ENCODE measurements at regions not wholly inside any gene's neighbourhood (a gene's known extent, or its start where the extent isn't known, plus 50 kb on each side); places are given as distances from the start of the nearest gene placed in this dataset.
"Not testable (repeated sequence)": the region's sequence is repeated elsewhere in the genome, so short reads cannot be mapped to it uniquely, and the experiment has no call there.

DNA sequence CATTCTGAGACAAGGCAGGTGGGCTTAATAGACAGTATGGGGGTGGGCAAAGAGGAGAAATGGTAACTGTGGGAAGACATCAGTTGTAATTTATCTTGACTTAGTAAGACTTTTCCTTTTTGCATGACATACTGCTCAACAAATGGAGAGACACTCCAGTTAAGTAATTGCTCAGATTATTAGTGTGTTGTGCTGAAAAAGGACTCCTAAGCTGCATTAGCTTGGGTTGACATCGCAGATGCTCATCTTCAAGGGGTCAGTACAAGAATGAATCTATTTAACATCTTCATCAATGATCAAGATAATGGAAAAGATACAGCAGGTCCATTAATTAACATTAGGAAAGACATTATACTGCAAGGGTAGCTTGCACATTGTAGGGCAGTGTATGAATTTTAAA is 181.1 kb upstream of the ELAVL2 start:
- TF ChIP-seq, protein P1, sequence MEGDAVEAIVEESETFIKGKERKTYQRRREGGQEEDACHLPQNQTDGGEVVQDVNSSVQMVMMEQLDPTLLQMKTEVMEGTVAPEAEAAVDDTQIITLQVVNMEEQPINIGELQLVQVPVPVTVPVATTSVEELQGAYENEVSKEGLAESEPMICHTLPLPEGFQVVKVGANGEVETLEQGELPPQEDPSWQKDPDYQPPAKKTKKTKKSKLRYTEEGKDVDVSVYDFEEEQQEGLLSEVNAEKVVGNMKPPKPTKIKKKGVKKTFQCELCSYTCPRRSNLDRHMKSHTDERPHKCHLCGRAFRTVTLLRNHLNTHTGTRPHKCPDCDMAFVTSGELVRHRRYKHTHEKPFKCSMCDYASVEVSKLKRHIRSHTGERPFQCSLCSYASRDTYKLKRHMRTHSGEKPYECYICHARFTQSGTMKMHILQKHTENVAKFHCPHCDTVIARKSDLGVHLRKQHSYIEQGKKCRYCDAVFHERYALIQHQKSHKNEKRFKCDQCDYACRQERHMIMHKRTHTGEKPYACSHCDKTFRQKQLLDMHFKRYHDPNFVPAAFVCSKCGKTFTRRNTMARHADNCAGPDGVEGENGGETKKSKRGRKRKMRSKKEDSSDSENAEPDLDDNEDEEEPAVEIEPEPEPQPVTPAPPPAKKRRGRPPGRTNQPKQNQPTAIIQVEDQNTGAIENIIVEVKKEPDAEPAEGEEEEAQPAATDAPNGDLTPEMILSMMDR (optimal IDR thresholded peaks at IDR 0.05 in 1 of 3, IDR thresholded peaks at IDR 0.05 in 1 of 3, conservative IDR thresholded peaks at IDR 0.05 in 1 of 3; ENCODE audit: extremely low read depth in 1 of 3, insufficient read depth in 2 of 3, low read length in 3 of 3), result no peak
- no peak for TF ChIP-seq EZH2 (IDR thresholded peaks at IDR 0.05; ENCODE audit: low read length)
- DNase-seq (ENCODE audit: low read depth, low spot score) (no peak), FAIRE-seq (no peak)
- H3K36me3 ChIP-seq (ENCODE audit: control insufficient read depth in 2 of 2, extremely low read depth in 1 of 2, insufficient read depth in 2 of 2, low read length in 2 of 2), result no peaks in the 10 kb centered on the region
- H3K4me3 ChIP-seq (ENCODE audit: control insufficient read depth in 2 of 3, extremely low read depth in 1 of 3, insufficient read depth in 2 of 3, low read depth in 1 of 3, low read length in 3 of 3), result no peak overlapping the region
- no peaks in the 10 kb centered on the region for H4K20me1 ChIP-seq (ENCODE audit: control insufficient read depth, extremely low read depth, insufficient read depth, low read length)
- H2AFZ ChIP-seq (ENCODE audit: control insufficient read depth, low read length), result no peak overlapping the region
- H3K79me2 ChIP-seq (ENCODE audit: control insufficient read depth, insufficient read depth, low read length), result no peaks in the 10 kb centered on the region
- H3K27ac ChIP-seq (ENCODE audit: control insufficient read depth, insufficient read depth, low read length), result no peak overlapping the region
- H3K9ac ChIP-seq (ENCODE audit: control insufficient read depth, extremely low read depth, insufficient read depth, low read length), result no peak overlapping the region
- H3K4me2 ChIP-seq (ENCODE audit: control insufficient read depth, extremely low read depth, insufficient read depth, low read depth, low read length), result no peak overlapping the region
- no peaks in the 10 kb centered on the region for H3K9me1 ChIP-seq (ENCODE audit: control insufficient read depth, extremely low read depth, insufficient read depth, low read length)
- no peaks in the 10 kb centered on the region for H3K27me3 ChIP-seq (ENCODE audit: control insufficient read depth, extremely low read depth, insufficient read depth, low read length)
- no peaks in the 10 kb centered on the region for H3K4me1 ChIP-seq (ENCODE audit: control insufficient read depth, extremely low read depth, insufficient read depth, low read length)
- dilution Hi-C loops (cut with MboI; ENCODE audit: extremely low pct_ligation_motif_present, low sequenced_read_pairs), result no loop called here
- H3K9me3 ChIP-seq (ENCODE audit: control insufficient read depth, low read depth, low read length), result no peaks in the 10 kb centered on the region

DNA sequence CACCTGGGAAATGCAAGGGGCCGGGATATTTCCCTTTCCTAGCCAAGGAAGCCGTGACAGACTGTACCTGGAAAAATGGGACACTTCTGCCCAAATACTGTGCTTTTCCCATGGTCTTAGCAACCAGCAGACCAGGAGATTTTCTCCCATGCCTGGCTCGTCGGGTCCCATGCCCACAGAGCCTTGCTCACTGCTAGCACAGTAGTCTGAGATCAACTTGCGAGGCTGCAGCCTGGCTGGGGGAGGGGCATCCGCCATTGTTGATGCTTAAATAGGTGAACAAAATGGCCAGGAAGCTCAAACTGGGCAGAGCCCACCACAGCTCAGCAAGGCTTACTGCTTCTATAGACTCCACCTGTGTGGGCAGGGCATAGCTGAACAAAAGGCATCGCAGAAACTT is 165.8 kb upstream of the ELAVL2 start:
- dilution Hi-C loops (cut with MboI; ENCODE audit: extremely low pct_ligation_motif_present, low sequenced_read_pairs); H3K4me3 ChIP-seq (ENCODE audit: control insufficient read depth in 2 of 3, extremely low read depth in 1 of 3, insufficient read depth in 2 of 3, low read depth in 1 of 3, low read length in 3 of 3); H3K79me2 ChIP-seq (ENCODE audit: control insufficient read depth, insufficient read depth, low read length); H3K4me1 ChIP-seq (ENCODE audit: control insufficient read depth, extremely low read depth, insufficient read depth, low read length); H3K9me3 ChIP-seq (ENCODE audit: control insufficient read depth, low read depth, low read length); H2AFZ ChIP-seq (ENCODE audit: control insufficient read depth, low read length); H3K36me3 ChIP-seq (ENCODE audit: control insufficient read depth in 2 of 2, extremely low read depth in 1 of 2, insufficient read depth in 2 of 2, low read length in 2 of 2); DNase-seq (ENCODE audit: low read depth, low spot score); H3K9me1 ChIP-seq (ENCODE audit: control insufficient read depth, extremely low read depth, insufficient read depth, low read length); H3K4me2 ChIP-seq (ENCODE audit: control insufficient read depth, extremely low read depth, insufficient read depth, low read depth, low read length); FAIRE-seq; H3K27ac ChIP-seq (ENCODE audit: control insufficient read depth, insufficient read depth, low read length); H4K20me1 ChIP-seq (ENCODE audit: control insufficient read depth, extremely low read depth, insufficient read depth, low read length); H3K27me3 ChIP-seq (ENCODE audit: control insufficient read depth, extremely low read depth, insufficient read depth, low read length); H3K9ac ChIP-seq (ENCODE audit: control insufficient read depth, extremely low read depth, insufficient read depth, low read length): not testable (repeated sequence)

DNA sequence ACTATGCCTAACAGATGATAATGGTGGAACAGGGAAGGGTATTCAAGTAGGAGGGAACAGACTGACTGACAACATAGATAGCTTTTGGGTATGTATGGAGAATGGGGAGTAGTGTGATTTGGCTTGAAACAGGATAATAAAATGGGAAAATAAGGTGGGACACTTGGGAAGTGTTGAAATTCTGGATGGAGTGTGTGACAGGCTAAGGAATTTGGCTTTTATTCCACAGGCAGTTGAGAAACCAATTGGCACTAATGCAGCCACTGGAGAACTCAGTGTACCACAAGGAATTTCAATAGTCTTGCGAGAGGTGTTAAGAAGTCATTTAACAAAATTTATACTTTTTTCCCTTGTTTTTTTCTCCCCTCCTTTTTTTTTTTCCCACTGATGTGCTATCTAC is 153.5 kb upstream of the ELAVL2 start:
- H3K79me2 ChIP-seq (ENCODE audit: control insufficient read depth, insufficient read depth, low read length), result no peaks in the 10 kb centered on the region
- no peak overlapping the region for H3K4me2 ChIP-seq (ENCODE audit: control insufficient read depth, extremely low read depth, insufficient read depth, low read depth, low read length)
- H3K9me1 ChIP-seq (ENCODE audit: control insufficient read depth, extremely low read depth, insufficient read depth, low read length), result no peaks in the 10 kb centered on the region
- no peak overlapping the region for H3K27ac ChIP-seq (ENCODE audit: control insufficient read depth, insufficient read depth, low read length)
- TF ChIP-seq, protein P1 (optimal IDR thresholded peaks at IDR 0.05 in 1 of 3, IDR thresholded peaks at IDR 0.05 in 1 of 3, conservative IDR thresholded peaks at IDR 0.05 in 1 of 3; ENCODE audit: extremely low read depth in 1 of 3, insufficient read depth in 2 of 3, low read length in 3 of 3), result no peak
- no peak for TF ChIP-seq EZH2 (IDR thresholded peaks at IDR 0.05; ENCODE audit: low read length)
- no peak overlapping the region for H2AFZ ChIP-seq (ENCODE audit: control insufficient read depth, low read length)
- no peaks in the 10 kb centered on the region for H3K36me3 ChIP-seq (ENCODE audit: control insufficient read depth in 2 of 2, extremely low read depth in 1 of 2, insufficient read depth in 2 of 2, low read length in 2 of 2)
- no peak overlapping the region for H3K4me3 ChIP-seq (ENCODE audit: control insufficient read depth in 2 of 3, extremely low read depth in 1 of 3, insufficient read depth in 2 of 3, low read depth in 1 of 3, low read length in 3 of 3)
- H3K9me3 ChIP-seq (ENCODE audit: control insufficient read depth, low read depth, low read length), result no peaks in the 10 kb centered on the region
- no peaks in the 10 kb centered on the region for H3K27me3 ChIP-seq (ENCODE audit: control insufficient read depth, extremely low read depth, insufficient read depth, low read length)
- DNase-seq (ENCODE audit: low read depth, low spot score) (no peak), FAIRE-seq (no peak)
- dilution Hi-C loops (cut with MboI; ENCODE audit: extremely low pct_ligation_motif_present, low sequenced_read_pairs), result no loop called here
- H3K4me1 ChIP-seq (ENCODE audit: control insufficient read depth, extremely low read depth, insufficient read depth, low read length), result no peaks in the 10 kb centered on the region
- H3K9ac ChIP-seq (ENCODE audit: control insufficient read depth, extremely low read depth, insufficient read depth, low read length), result no peak overlapping the region
- no peaks in the 10 kb centered on the region for H4K20me1 ChIP-seq (ENCODE audit: control insufficient read depth, extremely low read depth, insufficient read depth, low read length)
